ENCODE measurements at regions not wholly inside any gene's neighbourhood (a gene's known extent, or its start where the extent isn't known, plus 50 kb on each side); places are given as distances from the start of the nearest gene placed in this dataset.

- no peak for TF ChIP-seq ZNF292 (CRISPR knock-in tag; IDR thresholded peaks at IDR 0.05; ENCODE audit: borderline replicate concordance, low read depth)
- TF ChIP-seq RERE (CRISPR knock-in tag; IDR thresholded peaks at IDR 0.05; ENCODE audit: low read depth), result no peak
- TF ChIP-seq ZNF253 (CRISPR knock-in tag; IDR thresholded peaks at IDR 0.05; ENCODE audit: borderline replicate concordance), result no peak
- no peak for TF ChIP-seq FOSL2 (CRISPR knock-in tag; IDR thresholded peaks at IDR 0.05)
- no peak for TF ChIP-seq BRD4 (CRISPR knock-in tag; IDR thresholded peaks at IDR 0.05)
- no peak for TF ChIP-seq POLR2A (IDR thresholded peaks at IDR 0.05; ENCODE audit: insufficient read depth in 1 of 2, low read depth in 2 of 2, low read length in 2 of 2)
- no peak for TF ChIP-seq YY1 (IDR thresholded peaks at IDR 0.05; ENCODE audit: insufficient read depth, insufficient replicate concordance, low read depth, low read length)
- no peak for TF ChIP-seq FOXP4 (CRISPR knock-in tag; IDR thresholded peaks at IDR 0.05)
- TF ChIP-seq IKZF4 (CRISPR knock-in tag; IDR thresholded peaks at IDR 0.05; ENCODE audit: borderline replicate concordance, low read depth, not compliant biosample characterization), result no peak
Measured at GRCh38 chr22:48082284-48082683, 1319.8 kb downstream of the TBC1D22A start.

Data from HepG2 (cell line).